Adipocyte (in vitro differentiated cells): ENCODE measurements at regions not wholly inside any gene's neighbourhood (a gene's known extent, or its start where the extent isn't known, plus 50 kb on each side); places are given as distances from the start of the nearest gene placed in this dataset.
"Not testable (repeated sequence)": the region's sequence is repeated elsewhere in the genome, so short reads cannot be mapped to it uniquely, and the experiment has no call there.

ENCODE experiments used
- DNase-seq: peaks from one replicate; pipeline ENCODE4 v3.0.0-alpha.2; 2015; ENCODE audit warnings: low read depth
- H3K27me3 ChIP-seq: replicated peaks from 2 replicates; pipeline ENCODE4 v1.7.0; 2013; ENCODE audit warnings: mild to moderate bottlenecking, low read length, moderate library complexity; ENCODE audit not compliant: control insufficient read depth, insufficient read depth
- H3K36me3 ChIP-seq: 2 replicates; pipeline ENCODE4 v1.7.0; 2013; ENCODE audit warnings: low read length, mild to moderate bottlenecking, moderate library complexity; ENCODE audit not compliant: control insufficient read depth, insufficient read depth, severe bottlenecking
- H3K4me1 ChIP-seq: 2 replicates; pipeline ENCODE4 v1.7.0; 2013; ENCODE audit warnings: mild to moderate bottlenecking, low read length, moderate library complexity; ENCODE audit not compliant: control insufficient read depth, insufficient read depth
- H3K4me3 ChIP-seq: 2 replicates; pipeline ENCODE4 v1.7.0; 2013; ENCODE audit warnings: mild to moderate bottlenecking, low read length, moderate library complexity
- H3K9ac ChIP-seq: 2 replicates; pipeline ENCODE4 v1.7.0; 2013; ENCODE audit warnings: mild to moderate bottlenecking, low read length, moderate library complexity
- H3K9me3 ChIP-seq: 2 replicates; pipeline ENCODE4 v1.7.0; 2013; ENCODE audit warnings: mild to moderate bottlenecking, low read length, moderate library complexity; ENCODE audit not compliant: control insufficient read depth

DNA sequence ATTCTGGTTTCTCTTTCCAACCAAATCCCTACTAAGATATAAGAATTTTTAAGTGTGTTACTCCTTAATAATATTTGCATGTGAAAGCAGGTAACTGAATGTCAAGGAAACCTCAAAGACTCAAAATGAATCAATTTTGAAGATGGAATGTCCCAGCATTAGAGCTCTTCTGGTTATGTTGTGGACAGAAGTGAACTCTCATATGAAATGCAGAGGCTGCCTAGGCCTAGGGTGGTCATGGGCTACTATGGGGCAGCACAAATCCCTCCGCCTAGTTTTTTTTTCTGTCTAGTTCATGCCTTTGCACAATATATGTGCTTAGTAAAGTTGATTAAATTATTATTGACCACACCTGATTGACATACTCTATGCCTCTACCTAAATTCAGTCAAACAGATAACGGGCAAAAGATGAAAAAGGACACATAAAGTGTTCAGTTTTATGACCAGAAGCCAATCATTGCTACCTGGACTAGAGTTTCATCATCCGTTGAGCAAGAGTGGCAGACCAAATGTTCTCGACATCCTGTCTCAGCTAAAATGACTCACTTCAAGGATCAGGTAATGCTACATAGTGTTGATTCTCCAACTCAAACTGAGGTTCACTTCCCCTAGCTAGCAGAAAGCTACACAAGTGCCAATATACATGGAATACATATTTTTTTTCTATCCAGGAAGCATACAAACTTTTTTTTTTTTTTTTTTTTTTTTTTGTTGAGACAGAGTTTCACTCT lies 1211.4 kb downstream of the VRK1 start:
- Histone ChIP-seq H3K27me3 (no peaks in the 10 kb centered on the region), H3K4me1 (no peaks in the 10 kb centered on the region), H3K4me3 (no peak overlapping the region), H3K36me3 (no peaks in the 10 kb centered on the region), H3K9me3 (no peaks in the 10 kb centered on the region), H3K9ac (no peak overlapping the region)
- no peak for DNase-seq

DNA sequence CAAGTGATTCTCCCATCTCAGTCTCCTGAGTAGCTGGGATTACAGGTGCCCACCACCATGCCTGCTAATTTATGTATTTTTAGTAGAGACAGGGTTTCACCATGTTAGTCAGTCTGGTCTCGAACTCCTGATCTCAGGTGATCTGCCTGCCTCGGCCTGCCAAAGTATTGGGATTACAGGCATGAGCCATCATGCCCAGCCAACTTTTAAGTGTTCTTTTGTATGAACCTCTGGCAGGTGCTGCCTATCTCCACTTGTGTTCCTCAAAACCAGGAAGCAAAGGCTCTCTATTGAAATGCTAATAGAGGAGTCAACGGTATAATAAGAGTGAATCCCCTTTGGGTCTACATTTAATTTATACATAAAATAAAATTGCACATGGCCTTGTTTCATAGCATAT lies 1212.0 kb downstream of the VRK1 start:
- not testable (repeated sequence) for H3K27me3 ChIP-seq

DNA sequence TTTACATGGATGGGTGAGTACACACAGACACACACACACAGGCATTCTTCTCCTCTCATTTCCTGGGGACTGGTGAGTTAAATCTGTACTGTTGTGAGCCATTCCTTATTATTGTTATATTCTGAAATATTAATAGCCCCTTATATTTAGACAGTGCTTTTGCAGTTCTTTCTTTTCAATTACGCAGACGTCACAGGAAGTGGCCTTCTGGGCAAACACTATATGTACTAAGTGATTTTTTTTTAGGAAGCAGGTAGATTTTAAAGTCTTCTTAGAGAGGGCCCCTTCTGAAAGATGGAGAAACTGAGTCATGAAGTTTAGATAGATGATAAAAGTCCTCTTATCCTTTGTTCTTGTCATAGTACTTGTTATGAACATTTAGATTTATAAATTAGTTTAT lies 1213.6 kb downstream of the VRK1 start:
- H3K36me3 ChIP-seq, result no peaks in the 10 kb centered on the region
- H3K9ac ChIP-seq, result no peak overlapping the region
- H3K9me3 ChIP-seq, result no peaks in the 10 kb centered on the region
- no peaks in the 10 kb centered on the region for H3K4me1 ChIP-seq
- H3K4me3 ChIP-seq, result no peak overlapping the region
- no peaks in the 10 kb centered on the region for H3K27me3 ChIP-seq
- no peak for DNase-seq

More for the DNA sequence above, 1212.0 kb downstream of the VRK1 start:
- H3K4me1 ChIP-seq, H3K36me3 ChIP-seq, H3K9me3 ChIP-seq, H3K9ac ChIP-seq, DNase-seq, H3K4me3 ChIP-seq: not testable (repeated sequence)

DNA sequence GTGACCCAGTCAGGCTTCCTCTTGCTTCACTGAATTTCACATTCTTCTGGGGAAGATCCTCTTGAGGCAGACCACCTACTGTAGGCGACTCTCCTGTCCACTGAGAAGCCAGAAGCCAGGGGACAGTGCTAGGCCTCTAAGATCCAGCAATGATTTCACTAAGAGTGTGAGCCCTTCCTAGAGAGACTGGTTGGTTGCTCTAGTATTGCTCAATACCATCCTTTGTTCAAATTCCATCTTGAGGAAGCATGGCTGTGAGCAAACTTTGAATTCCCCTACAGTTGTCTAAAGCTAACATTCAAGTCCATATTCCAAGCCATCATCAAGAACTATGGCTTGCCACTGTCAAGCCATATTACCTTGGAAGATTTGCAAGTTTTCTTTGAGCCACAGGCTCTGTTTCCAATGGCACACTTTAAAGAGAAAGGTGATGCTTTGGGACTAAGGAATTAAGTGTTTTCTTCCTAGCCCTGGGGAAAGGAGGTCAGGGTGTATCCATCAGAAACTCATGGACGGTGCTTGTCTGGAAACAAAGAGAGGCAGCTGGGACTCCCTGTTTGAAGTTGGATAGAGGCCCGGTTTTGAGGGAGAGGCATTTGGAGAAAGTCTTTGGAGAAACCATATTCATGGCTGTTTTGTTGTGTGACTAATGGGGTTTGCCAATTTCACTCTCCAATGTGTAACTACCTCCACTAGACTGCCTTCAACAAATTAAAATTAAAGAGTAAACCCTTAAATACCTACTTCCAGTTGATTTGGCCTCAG lies 1217.9 kb downstream of the VRK1 start:
- no peaks in the 10 kb centered on the region for H3K9me3 ChIP-seq
- H3K9ac ChIP-seq, result no peak overlapping the region
- H3K4me3 ChIP-seq, result no peak overlapping the region
- H3K4me1 ChIP-seq, result no peaks in the 10 kb centered on the region
- H3K27me3 ChIP-seq, result peaks cover 5% of the 10 kb centered on the region
- no peak for DNase-seq
- no peaks in the 10 kb centered on the region for H3K36me3 ChIP-seq

DNA sequence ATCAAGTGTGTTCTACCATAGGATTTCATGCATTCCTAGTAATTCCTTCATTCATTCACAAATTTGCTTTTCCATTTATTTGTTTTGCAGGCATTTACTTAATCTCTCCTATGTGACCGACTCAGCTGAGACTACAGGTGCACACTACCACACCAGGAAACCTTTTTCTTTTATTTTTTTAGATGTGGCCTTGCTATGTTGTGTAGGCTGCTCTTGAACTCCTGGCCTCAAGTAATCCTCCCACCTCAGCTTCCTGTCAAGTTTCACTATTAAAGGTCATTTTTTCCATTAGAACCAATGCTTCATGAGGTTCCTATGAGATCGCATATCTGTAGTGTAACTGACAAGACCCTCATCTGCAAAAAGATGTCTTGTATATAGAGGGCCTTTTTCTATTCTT lies 1218.7 kb downstream of the VRK1 start:
- Histone ChIP-seq H3K36me3 (no peaks in the 10 kb centered on the region), H3K9me3 (no peaks in the 10 kb centered on the region), H3K4me3 (no peak overlapping the region), H3K4me1 (no peaks in the 10 kb centered on the region), H3K27me3 (peaks cover 5% of the 10 kb centered on the region), H3K9ac (no peak overlapping the region)
- DNase-seq, result no peak

DNA sequence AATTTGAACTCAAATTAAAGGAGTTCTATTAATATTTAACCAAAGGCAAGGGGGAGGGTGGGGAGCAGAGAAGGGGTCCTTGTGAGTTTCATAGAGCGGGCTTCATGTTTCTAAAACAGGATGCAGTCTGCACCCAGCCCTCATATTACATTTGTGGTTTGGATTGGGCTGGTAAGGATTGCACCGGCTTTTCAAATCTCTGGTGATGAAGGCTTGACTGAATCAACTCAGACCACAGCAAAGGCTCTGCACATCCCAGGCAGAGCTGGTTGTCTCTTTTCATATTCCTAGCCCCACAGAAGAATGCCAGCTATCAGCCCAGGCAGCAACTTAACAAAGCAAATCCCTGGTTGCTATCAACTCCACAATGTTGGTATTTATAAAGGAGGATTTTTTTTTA lies 1221.4 kb downstream of the VRK1 start:
- Histone ChIP-seq H3K4me3 (no peak overlapping the region), H3K9me3 (no peaks in the 10 kb centered on the region), H3K9ac (no peak overlapping the region), H3K27me3 (peaks cover 5% of the 10 kb centered on the region), H3K4me1 (no peaks in the 10 kb centered on the region), H3K36me3 (no peaks in the 10 kb centered on the region)
- no peak for DNase-seq

DNA sequence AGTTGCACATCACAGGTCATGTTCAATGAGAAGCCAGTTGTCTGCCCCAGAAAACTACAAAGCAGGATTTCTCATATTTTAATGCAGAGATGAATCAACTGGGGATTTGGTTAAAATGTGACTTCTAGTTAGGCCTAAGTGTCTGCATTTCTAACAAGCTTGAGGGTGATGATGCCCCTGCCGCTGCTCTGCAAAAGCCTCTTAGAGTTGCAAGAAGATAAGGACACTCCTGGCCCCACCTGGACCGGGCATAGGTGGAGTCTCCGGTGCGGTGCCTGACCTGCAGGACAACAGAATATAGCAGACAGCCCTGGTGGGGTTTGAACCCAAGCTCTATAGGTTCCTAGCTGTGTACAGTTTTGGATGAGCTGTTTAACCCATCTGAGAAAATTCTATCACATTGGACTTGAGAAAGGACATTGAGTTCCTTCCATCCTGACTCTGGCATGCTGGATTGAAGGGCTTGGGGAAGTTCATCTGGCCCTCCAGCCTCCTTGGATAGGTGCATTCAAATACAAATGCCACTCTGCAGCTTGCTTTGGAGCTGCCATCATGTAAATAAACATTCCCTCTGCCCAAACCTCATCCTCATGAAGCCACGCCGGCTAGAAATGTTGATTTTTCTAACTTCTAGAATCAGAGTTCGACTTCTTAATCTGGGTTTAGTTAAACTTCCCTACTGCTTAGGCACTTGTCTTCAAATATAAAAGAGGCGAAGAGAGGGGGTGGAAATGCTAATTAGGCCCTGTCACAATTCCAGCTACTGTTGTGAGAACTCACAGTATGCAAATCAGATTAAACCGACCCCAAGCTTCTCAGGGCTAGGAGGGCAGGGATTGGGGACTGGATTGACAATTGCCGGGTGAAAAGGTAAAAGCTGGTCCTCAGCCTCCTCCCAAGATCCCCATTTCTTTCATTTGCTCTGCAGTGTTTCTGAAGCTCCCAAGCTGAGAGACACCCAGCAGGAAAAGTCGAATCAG lies 1225.6 kb downstream of the VRK1 start:
- no peak overlapping the region for H3K4me3 ChIP-seq
- no peak for DNase-seq

DNA sequence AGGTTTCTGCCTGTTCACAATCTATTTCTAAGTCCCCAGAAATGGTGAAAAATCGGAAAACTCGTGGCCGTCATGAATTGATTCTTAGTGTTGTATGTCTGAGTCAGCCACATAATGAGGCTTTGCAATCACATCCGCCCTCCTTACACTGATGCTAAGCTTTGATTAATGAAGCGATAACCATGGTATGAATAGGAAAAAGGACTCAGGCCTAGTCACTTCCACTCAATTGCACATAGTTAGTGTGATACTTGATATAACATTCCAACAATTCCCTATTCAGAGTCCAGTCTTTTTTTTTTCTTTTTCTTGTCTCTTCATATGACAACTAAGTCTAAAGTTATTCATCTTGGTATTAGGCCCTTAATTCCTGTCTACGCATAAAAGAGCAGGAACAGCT lies 1231.0 kb downstream of the VRK1 start:
- Histone ChIP-seq H3K27me3 (no peaks in the 10 kb centered on the region), H3K4me3 (no peak overlapping the region), H3K9me3 (peaks cover 8% of the 10 kb centered on the region), H3K9ac (no peak overlapping the region), H3K4me1 (no peaks in the 10 kb centered on the region), H3K36me3 (no peaks in the 10 kb centered on the region)
- DNase-seq, result no peak

More for the DNA sequence above, 1225.6 kb downstream of the VRK1 start:
- Histone ChIP-seq H3K4me1 (no peaks in the 10 kb centered on the region), H3K9me3 (no peaks in the 10 kb centered on the region), H3K36me3 (no peaks in the 10 kb centered on the region), H3K9ac (no peak overlapping the region), H3K27me3 (peaks cover 5% of the 10 kb centered on the region)

DNA sequence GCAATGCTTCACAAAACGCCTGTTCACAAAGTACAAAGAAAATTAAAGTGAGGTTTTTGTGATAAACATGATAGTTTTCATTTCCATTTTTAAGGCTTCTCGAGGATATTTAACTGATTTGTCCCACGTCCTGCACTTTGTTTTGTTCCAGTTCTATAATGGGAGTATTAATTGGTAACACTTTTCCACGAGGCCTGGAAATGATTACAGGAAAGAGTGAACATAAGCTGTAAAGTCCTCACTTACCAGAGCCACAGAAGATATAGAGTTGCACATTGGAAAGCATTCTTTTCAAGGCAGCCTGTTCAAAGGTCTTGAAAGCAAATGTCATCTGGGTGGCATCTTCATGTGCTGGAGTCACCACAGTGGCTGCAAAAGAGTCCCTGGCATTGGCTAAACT lies 1236.6 kb downstream of the BCL11B start:
- H3K9ac ChIP-seq, result no peak overlapping the region
- no peaks in the 10 kb centered on the region for H3K27me3 ChIP-seq
- no peaks in the 10 kb centered on the region for H3K36me3 ChIP-seq
- no peak for DNase-seq
- H3K4me1 ChIP-seq, result no peaks in the 10 kb centered on the region
- H3K9me3 ChIP-seq, result peaks cover 8% of the 10 kb centered on the region
- no peak overlapping the region for H3K4me3 ChIP-seq

DNA sequence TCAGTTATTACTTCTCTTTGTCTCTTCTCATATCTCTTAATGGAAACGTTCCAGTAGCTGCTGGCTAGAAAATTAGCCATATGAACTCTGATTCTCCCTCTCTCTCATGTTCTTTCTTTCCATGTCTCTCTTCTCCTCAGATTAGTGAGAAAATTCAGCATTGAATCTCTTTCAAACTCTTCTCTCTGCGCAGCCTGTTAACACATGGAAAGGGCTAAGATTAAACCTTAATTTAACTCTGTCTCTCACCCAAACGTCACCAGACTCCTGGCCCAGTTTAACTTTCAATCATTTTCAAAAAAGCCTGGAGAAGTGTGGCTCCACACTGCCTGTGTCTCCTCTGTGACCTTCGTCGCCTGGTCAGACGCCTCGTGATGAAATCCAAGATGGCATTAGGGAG lies 1234.2 kb downstream of the BCL11B start:
- Histone ChIP-seq H3K9me3 (peaks cover 3% of the 10 kb centered on the region), H3K4me3 (no peak overlapping the region), H3K27me3 (no peaks in the 10 kb centered on the region), H3K9ac (no peak overlapping the region), H3K36me3 (no peaks in the 10 kb centered on the region), H3K4me1 (no peaks in the 10 kb centered on the region)
- DNase-seq, result no peak

DNA sequence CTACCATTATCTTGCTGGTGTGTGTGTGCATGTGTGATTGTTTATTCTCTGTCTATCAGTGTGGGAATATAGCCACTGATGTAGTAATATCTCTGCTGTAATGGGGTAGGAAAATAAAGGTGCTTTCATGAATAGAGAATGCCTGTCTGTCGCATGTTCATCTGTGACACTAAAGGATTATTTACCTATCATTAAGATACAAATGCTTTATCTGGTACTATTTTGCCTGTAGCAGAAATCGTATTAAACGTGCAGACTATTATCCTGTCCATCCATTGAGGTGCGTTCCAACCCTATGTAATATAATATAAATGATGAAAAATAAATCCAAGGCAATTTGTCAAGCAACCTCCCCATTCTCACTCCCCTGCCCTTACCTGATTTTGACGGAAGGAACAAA lies 1215.1 kb downstream of the BCL11B start:
- Histone ChIP-seq H3K9me3 (no peaks in the 10 kb centered on the region), H3K4me3 (no peak overlapping the region), H3K9ac (no peak overlapping the region), H3K4me1 (no peaks in the 10 kb centered on the region), H3K27me3 (no peaks in the 10 kb centered on the region), H3K36me3 (no peaks in the 10 kb centered on the region)
- no peak for DNase-seq
